PC-3 (cell line): ENCODE measurements at regions not wholly inside any gene's neighbourhood (a gene's known extent, or its start where the extent isn't known, plus 50 kb on each side); places are given as distances from the start of the nearest gene placed in this dataset.

Source experiments
- ATAC-seq: fragments of 200-7000 bp; cut with Tn5 transposase; 2 replicates; pipeline ENCODE4 v1.9.1; 2020; ENCODE audit warnings: mild to moderate bottlenecking, moderate library complexity
- BruUV-seq: library from RNA; stranded (reverse); fragments of 400-500 nt; replicated peaks from 2 replicates; lab custom pipeline; 2021; lab: Mats Ljungman, UMichigan
- CTCF ChIA-PET: fragments of 300-600 bp; sonication (Branson Sonifier 250); formaldehyde crosslinking; loops from one replicate; lab custom pipeline; 2022; ENCODE audit warnings: antibody characterized with exemption; lab: Charles Lee
- POLR2A ChIA-PET: fragments of 300-600 bp; sonication (Branson Sonifier 250); formaldehyde crosslinking; loops from one replicate; lab custom pipeline; 2022; ENCODE audit warnings: antibody characterized with exemption; ENCODE audit not compliant: unreplicated experiment; lab: Charles Lee
- DNase-seq: peaks from one replicate; pipeline ENCODE4 v3.0.0-alpha.2; 2015
- H2AFZ ChIP-seq: fragments of 300-600 bp; sonication (generic); 2 replicates; pipeline ENCODE4 v1.6.0; 2016; ENCODE audit warnings: antibody characterized with exemption, low read length
- H3F3A ChIP-seq: fragments of 300-600 bp; sonication (generic); one replicate; pipeline ENCODE4 v1.6.0; 2017; ENCODE audit warnings: antibody characterized with exemption, low read length, control low read depth, mild to moderate bottlenecking; ENCODE audit not compliant: unreplicated experiment
- H3K27ac ChIP-seq: fragments of 300-600 bp; sonication (generic); 2 replicates; pipeline ENCODE4 v1.5.1; 2016; ENCODE audit warnings: mild to moderate bottlenecking, low read length
- H3K27me3 ChIP-seq: fragments of 300-600 bp; sonication (generic); 2 replicates; pipeline ENCODE4 v1.6.1; 2016; ENCODE audit warnings: low read length, mixed read lengths
- H3K36me3 ChIP-seq: fragments of 300-600 bp; sonication (generic); 2 replicates; pipeline ENCODE4 v1.6.1; 2016; ENCODE audit warnings: low read depth, mixed run types, low read length, mixed read lengths
- H3K4me1 ChIP-seq: fragments of 300-600 bp; sonication (generic); 2 replicates; pipeline ENCODE4 v1.5.1; 2016; ENCODE audit warnings: low read length; ENCODE audit not compliant: insufficient read depth
- H3K4me2 ChIP-seq: fragments of 300-600 bp; sonication (generic); 2 replicates; pipeline ENCODE4 v1.6.0; 2016; ENCODE audit warnings: low read length
- H3K4me3 ChIP-seq: fragments of 300-600 bp; sonication (generic); 2 replicates; pipeline ENCODE4 v1.5.1; 2016; ENCODE audit warnings: mild to moderate bottlenecking, low read length, mixed read lengths
- H3K79me2 ChIP-seq: fragments of 300-600 bp; sonication (generic); 2 replicates; pipeline ENCODE4 v1.6.1; 2017; ENCODE audit warnings: low read length, mixed read lengths
- H3K9ac ChIP-seq: fragments of 300-600 bp; sonication (generic); 2 replicates; pipeline ENCODE4 v1.6.0; 2016; ENCODE audit warnings: mild to moderate bottlenecking, low read length
- H3K9me2 ChIP-seq: fragments of 300-600 bp; sonication (generic); replicated peaks from 2 replicates; pipeline ENCODE4 v1.6.1; 2016; ENCODE audit warnings: mixed run types, low read length, mixed read lengths
- H3K9me3 ChIP-seq: fragments of 300-600 bp; sonication (generic); 2 replicates; pipeline ENCODE4 v1.6.1; 2016; ENCODE audit warnings: low read length, mixed read lengths
- H4K20me1 ChIP-seq: fragments of 300-600 bp; sonication (generic); 2 replicates; pipeline ENCODE4 v1.6.1; 2016; ENCODE audit warnings: low read length, mixed read lengths
- EZH2 ChIP-seq: fragments of 300-600 bp; sonication (generic); IDR thresholded peaks from one replicate; pipeline ENCODE4 v1.6.1; 2017; ENCODE audit warnings: antibody characterized with exemption, mild to moderate bottlenecking, low read length; ENCODE audit not compliant: unreplicated experiment
- EZH2phosphoT487 ChIP-seq: fragments of 300-600 bp; sonication (generic); IDR thresholded peaks from 2 replicates; pipeline ENCODE4 v1.6.1; 2018; ENCODE audit warnings: mild to moderate bottlenecking, antibody characterized with exemption, low read length, borderline replicate concordance
- intact Hi-C: fragments of 100-400 bp; cut with micrococcal nuclease; formaldehyde crosslinking; loops from 2 replicates; pipeline ENCODE4 v1.9.0; 2023
- TF ChIP-seq, protein P1 (sequence below): fragments of 300-600 bp; sonication (generic); conservative IDR thresholded peaks from 2 replicates; pipeline ENCODE4 v1.5.1; 2017; ENCODE audit warnings: antibody characterized with exemption, low read depth, mild to moderate bottlenecking, low read length

DNA sequence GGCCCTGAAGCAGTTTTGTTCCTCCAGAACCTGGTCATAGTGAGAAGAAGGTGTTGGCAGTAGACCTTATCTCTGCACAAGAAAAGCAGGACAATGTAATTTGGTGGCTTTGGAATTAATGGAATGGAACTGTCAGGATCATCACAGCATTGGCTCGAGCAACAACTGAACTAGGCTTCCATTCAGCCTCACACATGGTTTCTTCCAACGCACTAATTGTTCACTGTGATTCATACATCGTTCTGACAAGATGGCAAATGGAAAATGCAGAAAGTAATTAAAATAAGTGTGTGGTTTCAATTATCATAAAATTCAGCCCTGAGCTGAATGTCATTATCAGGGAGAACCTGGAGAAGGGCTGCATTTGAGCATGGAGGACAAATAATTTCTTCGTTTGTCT lies 80.6 kb downstream of the MFSD1 start:
- intact Hi-C loops = no loop called here
- H3K9me2 ChIP-seq = no peaks in the 10 kb centered on the region
- POLR2A ChIA-PET = no interaction called here
- H3K4me1 ChIP-seq = no peaks in the 10 kb centered on the region
- BruUV-seq = no TSS peak
- no peak overlapping the region for H3K4me3 ChIP-seq
- no peaks in the 10 kb centered on the region for H3K79me2 ChIP-seq
- no peak for ATAC-seq
- H3K9me3 ChIP-seq = no peaks in the 10 kb centered on the region
- no peaks in the 10 kb centered on the region for H3K27me3 ChIP-seq
- H3F3A ChIP-seq = no peaks in the 10 kb centered on the region
- DNase-seq = no peak
- H3K9ac ChIP-seq = no peak overlapping the region
- CTCF ChIA-PET = no interaction called here
- no peak for TF ChIP-seq EZH2
- no peak for TF ChIP-seq EZH2phosphoT487
- TF ChIP-seq, protein P1, sequence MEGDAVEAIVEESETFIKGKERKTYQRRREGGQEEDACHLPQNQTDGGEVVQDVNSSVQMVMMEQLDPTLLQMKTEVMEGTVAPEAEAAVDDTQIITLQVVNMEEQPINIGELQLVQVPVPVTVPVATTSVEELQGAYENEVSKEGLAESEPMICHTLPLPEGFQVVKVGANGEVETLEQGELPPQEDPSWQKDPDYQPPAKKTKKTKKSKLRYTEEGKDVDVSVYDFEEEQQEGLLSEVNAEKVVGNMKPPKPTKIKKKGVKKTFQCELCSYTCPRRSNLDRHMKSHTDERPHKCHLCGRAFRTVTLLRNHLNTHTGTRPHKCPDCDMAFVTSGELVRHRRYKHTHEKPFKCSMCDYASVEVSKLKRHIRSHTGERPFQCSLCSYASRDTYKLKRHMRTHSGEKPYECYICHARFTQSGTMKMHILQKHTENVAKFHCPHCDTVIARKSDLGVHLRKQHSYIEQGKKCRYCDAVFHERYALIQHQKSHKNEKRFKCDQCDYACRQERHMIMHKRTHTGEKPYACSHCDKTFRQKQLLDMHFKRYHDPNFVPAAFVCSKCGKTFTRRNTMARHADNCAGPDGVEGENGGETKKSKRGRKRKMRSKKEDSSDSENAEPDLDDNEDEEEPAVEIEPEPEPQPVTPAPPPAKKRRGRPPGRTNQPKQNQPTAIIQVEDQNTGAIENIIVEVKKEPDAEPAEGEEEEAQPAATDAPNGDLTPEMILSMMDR = no peak
- H3K27ac ChIP-seq = no peak overlapping the region
- no peak overlapping the region for H2AFZ ChIP-seq
- H4K20me1 ChIP-seq = no peaks in the 10 kb centered on the region
- no peak overlapping the region for H3K4me2 ChIP-seq
- H3K36me3 ChIP-seq = no peaks in the 10 kb centered on the region

DNA sequence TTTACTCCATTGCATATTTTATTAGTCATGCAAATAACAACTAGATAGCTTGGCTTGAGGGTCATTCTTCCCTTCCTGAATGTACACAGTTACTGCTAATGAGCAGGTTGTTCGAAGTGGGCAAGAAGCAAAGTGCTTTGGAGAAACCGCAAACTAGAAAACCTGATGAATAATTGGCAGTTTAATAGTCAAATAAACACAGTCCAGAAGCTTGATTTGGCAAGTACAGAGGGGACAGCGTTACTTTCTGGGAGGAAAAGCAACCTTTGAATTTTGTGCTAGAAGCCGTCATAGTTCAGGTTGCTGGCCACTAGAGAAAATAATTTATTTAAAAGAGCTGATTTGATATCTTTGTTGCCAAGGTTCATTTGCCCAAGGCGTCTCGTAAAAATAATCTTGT lies 94.9 kb downstream of the MFSD1 start:
- no peak for ATAC-seq
- DNase-seq = no peak
- H3F3A ChIP-seq = no peaks in the 10 kb centered on the region
- H3K9me2 ChIP-seq = no peaks in the 10 kb centered on the region
- H3K27me3 ChIP-seq = no peaks in the 10 kb centered on the region
- no peaks in the 10 kb centered on the region for H3K4me1 ChIP-seq
- H2AFZ ChIP-seq = no peak overlapping the region
- no peaks in the 10 kb centered on the region for H3K79me2 ChIP-seq
- no peak overlapping the region for H3K4me3 ChIP-seq
- H3K9ac ChIP-seq = no peak overlapping the region
- no peaks in the 10 kb centered on the region for H3K36me3 ChIP-seq
- no peaks in the 10 kb centered on the region for H4K20me1 ChIP-seq
- H3K9me3 ChIP-seq = no peaks in the 10 kb centered on the region
- H3K4me2 ChIP-seq = no peak overlapping the region
- CTCF ChIA-PET = no interaction called here
- BruUV-seq = no TSS peak
- H3K27ac ChIP-seq = no peak overlapping the region
- no peak for TF ChIP-seq EZH2phosphoT487
- TF ChIP-seq, protein P1 = no peak
- no peak for TF ChIP-seq EZH2
- intact Hi-C loops = no loop called here
- POLR2A ChIA-PET = no interaction called here

GRCh38 chr3:158906749-158907148 lies 104.9 kb downstream of the MFSD1 start:
- H3K9me3 ChIP-seq = no peaks in the 10 kb centered on the region
- no peaks in the 10 kb centered on the region for H3K9me2 ChIP-seq
- peaks cover 5% of the 10 kb centered on the region; the same call in 1 of the 2 replicates for H3K4me1 ChIP-seq
- no peak for DNase-seq
- no peaks in the 10 kb centered on the region for H3K79me2 ChIP-seq
- BruUV-seq = no TSS peak
- no peak overlapping the region for H3K4me3 ChIP-seq
- intact Hi-C loops = no loop called here
- no peaks in the 10 kb centered on the region for H3K36me3 ChIP-seq
- TF ChIP-seq EZH2 (no peak), EZH2phosphoT487 (no peak)
- TF ChIP-seq, protein P1 = no peak
- no peak overlapping the region for H3K27ac ChIP-seq
- H3K4me2 ChIP-seq = no peak overlapping the region
- no peak overlapping the region for H2AFZ ChIP-seq
- no peak for ATAC-seq
- POLR2A ChIA-PET = no interaction called here
- H3F3A ChIP-seq = no peaks in the 10 kb centered on the region
- no peak overlapping the region for H3K9ac ChIP-seq
- CTCF ChIA-PET = no interaction called here
- no peaks in the 10 kb centered on the region for H3K27me3 ChIP-seq
- H4K20me1 ChIP-seq = no peaks in the 10 kb centered on the region
